ENCODE measurements at regions not wholly inside any gene's neighbourhood (a gene's known extent, or its start where the extent isn't known, plus 50 kb on each side); places are given as distances from the start of the nearest gene placed in this dataset.

GRCh38 chr5:57917004-57917403, 434.4 kb upstream of the ACTBL2 start:
- H3K36me3 Mint-ChIP-seq: no peaks in the 10 kb centered on the region
- DNase-seq (ENCODE audit: low spot score): no peak
- Histone ChIP-seq H3K79me2 (ENCODE audit: low read depth) (no peaks in the 10 kb centered on the region), H3K9me3 (ENCODE audit: low read depth) (no peaks in the 10 kb centered on the region), H3K27me3 (no peaks in the 10 kb centered on the region), H3K4me1 (no peaks in the 10 kb centered on the region), H2AFZ (replicated peaks) (no peak overlapping the region), H3K9ac (no peak overlapping the region), H3K4me3 (no peak overlapping the region), H3K36me3 (no peaks in the 10 kb centered on the region), H3K27ac (no peak overlapping the region), H3K4me2 (no peak overlapping the region), H3F3A (ENCODE audit: low read depth) (no peaks in the 10 kb centered on the region), H4K20me1 (ENCODE audit: low read depth) (no peaks in the 10 kb centered on the region)
- peaks cover 4% of the 10 kb centered on the region for H3K4me1 Mint-ChIP-seq
- no peak overlapping the region for H3K27ac Mint-ChIP-seq
- H3K9me3 Mint-ChIP-seq: no peaks in the 10 kb centered on the region
- no peak overlapping the region for H3K4me3 Mint-ChIP-seq
- TF ChIP-seq CTCF (IDR thresholded peaks at IDR 0.05): no peak
- no peak for TF ChIP-seq EZH2phosphoT487 (IDR thresholded peaks at IDR 0.05)
- TF ChIP-seq EZH2 (IDR thresholded peaks at IDR 0.05): no peak
- H3K27me3 Mint-ChIP-seq (ENCODE audit: insufficient read depth, low read depth): no peaks in the 10 kb centered on the region

- Histone ChIP-seq H2AFZ (replicated peaks) (peak overlapping the region; percentile 57), H3K79me2 (ENCODE audit: low read depth) (no peaks in the 10 kb centered on the region), H3K4me1 (no peaks in the 10 kb centered on the region), H3K4me3 (no peak overlapping the region), H3K9ac (no peak overlapping the region), H4K20me1 (ENCODE audit: low read depth) (no peaks in the 10 kb centered on the region), H3K36me3 (no peaks in the 10 kb centered on the region), H3F3A (ENCODE audit: low read depth) (no peaks in the 10 kb centered on the region), H3K27me3 (no peaks in the 10 kb centered on the region), H3K27ac (no peak overlapping the region), H3K4me2 (no peak overlapping the region), H3K9me3 (ENCODE audit: low read depth) (no peaks in the 10 kb centered on the region)
- Mint-ChIP-seq H3K27ac (no peak overlapping the region), H3K27me3 (ENCODE audit: insufficient read depth, low read depth) (no peaks in the 10 kb centered on the region), H3K4me3 (no peak overlapping the region), H3K4me1 (peaks cover 9% of the 10 kb centered on the region), H3K36me3 (no peaks in the 10 kb centered on the region), H3K9me3 (no peaks in the 10 kb centered on the region)
- no peak for TF ChIP-seq CTCF (IDR thresholded peaks at IDR 0.05)
- no peak for TF ChIP-seq EZH2 (IDR thresholded peaks at IDR 0.05)
- TF ChIP-seq EZH2phosphoT487 (IDR thresholded peaks at IDR 0.05): no peak
- no peak for DNase-seq (ENCODE audit: low spot score)
Measured at GRCh38 chr5:57915536-57915935, 432.9 kb upstream of the ACTBL2 start.

GRCh38 chr5:57911438-57911837, 428.8 kb upstream of the ACTBL2 start:
- Histone ChIP-seq H3K27ac (no peak overlapping the region), H3K79me2 (ENCODE audit: low read depth) (no peaks in the 10 kb centered on the region), H3F3A (ENCODE audit: low read depth) (no peaks in the 10 kb centered on the region), H3K9ac (no peak overlapping the region), H3K4me1 (no peaks in the 10 kb centered on the region), H3K9me3 (ENCODE audit: low read depth) (no peaks in the 10 kb centered on the region), H3K36me3 (no peaks in the 10 kb centered on the region), H3K4me3 (no peak overlapping the region), H3K27me3 (no peaks in the 10 kb centered on the region), H3K4me2 (no peak overlapping the region), H2AFZ (replicated peaks) (no peak overlapping the region), H4K20me1 (ENCODE audit: low read depth) (no peaks in the 10 kb centered on the region)
- Mint-ChIP-seq H3K4me3 (no peak overlapping the region), H3K4me1 (peaks cover 9% of the 10 kb centered on the region), H3K27me3 (ENCODE audit: insufficient read depth, low read depth) (no peaks in the 10 kb centered on the region), H3K9me3 (no peaks in the 10 kb centered on the region), H3K27ac (no peak overlapping the region), H3K36me3 (no peaks in the 10 kb centered on the region)
- no peak for DNase-seq (ENCODE audit: low spot score)
- TF ChIP-seq CTCF (IDR thresholded peaks at IDR 0.05): no peak

- no peaks in the 10 kb centered on the region for H3F3A ChIP-seq (ENCODE audit: low read depth)
- no peak overlapping the region for H3K9ac ChIP-seq
- H2AFZ ChIP-seq (replicated peaks): no peak overlapping the region
- no peaks in the 10 kb centered on the region for H3K79me2 ChIP-seq (ENCODE audit: low read depth)
- H3K4me1 ChIP-seq: no peaks in the 10 kb centered on the region
- no peaks in the 10 kb centered on the region for H3K9me3 ChIP-seq (ENCODE audit: low read depth)
- no peaks in the 10 kb centered on the region for H4K20me1 ChIP-seq (ENCODE audit: low read depth)
- TF ChIP-seq CTCF (IDR thresholded peaks at IDR 0.05): no peak
- no peak for TF ChIP-seq EZH2 (IDR thresholded peaks at IDR 0.05)
- H3K4me3 ChIP-seq: no peak overlapping the region
- Mint-ChIP-seq H3K27ac (no peak overlapping the region), H3K36me3 (no peaks in the 10 kb centered on the region), H3K4me1 (peaks cover 4% of the 10 kb centered on the region), H3K9me3 (no peaks in the 10 kb centered on the region), H3K27me3 (ENCODE audit: insufficient read depth, low read depth) (no peaks in the 10 kb centered on the region), H3K4me3 (no peak overlapping the region)
- H3K4me2 ChIP-seq: no peak overlapping the region
- no peak for DNase-seq (ENCODE audit: low spot score)
- H3K27me3 ChIP-seq: no peaks in the 10 kb centered on the region
- no peaks in the 10 kb centered on the region for H3K36me3 ChIP-seq
- no peak overlapping the region for H3K27ac ChIP-seq
Measured at GRCh38 chr5:57906671-57907070, 424.1 kb upstream of the ACTBL2 start.
